Panc1 (cell line): ENCODE measurements at regions not wholly inside any gene's neighbourhood (a gene's known extent, or its start where the extent isn't known, plus 50 kb on each side); places are given as distances from the start of the nearest gene placed in this dataset.

Experiments used
- CTCF ChIP-seq: fragments of 450-650 bp; IDR thresholded peaks from 2 replicates; pipeline ENCODE4 v1.5.1; 2017; ENCODE audit warnings: mild to moderate bottlenecking
- POLR2AphosphoS5 ChIP-seq: IDR thresholded peaks from 2 replicates; pipeline ENCODE4 v1.6.1; 2012; ENCODE audit warnings: mild to moderate bottlenecking, low read depth, low read length, moderate library complexity
- SIN3A ChIP-seq: IDR thresholded peaks from 2 replicates; pipeline ENCODE4 v1.6.1; 2012; ENCODE audit warnings: low read depth, mild to moderate bottlenecking, low read length, moderate library complexity, borderline replicate concordance; ENCODE audit not compliant: insufficient read depth

GRCh38 chr7:9391984-9392383 lies 958.6 kb downstream of the NXPH1 start:
- TF ChIP-seq POLR2AphosphoS5, result no peak
- TF ChIP-seq CTCF, result no peak
- TF ChIP-seq SIN3A, result no peak
